Neuronal stem cell (in vitro differentiated cells): ENCODE measurements at regions not wholly inside any gene's neighbourhood (a gene's known extent, or its start where the extent isn't known, plus 50 kb on each side); places are given as distances from the start of the nearest gene placed in this dataset. TPM values are rescaled to one million over a fixed set of nuclear protein-coding genes. Genes with fewer than 3 reads are reported as not detected.

ENCODE experiments used
- DNase-seq: peaks from one replicate; pipeline ENCODE4 v3.0.0-alpha.2; 2013; ENCODE audit warnings: low spot score
- H2AFZ ChIP-seq: one replicate; pipeline ENCODE4 v1.6.1; 2013; ENCODE audit warnings: mild to moderate bottlenecking, low read length, inconsistent platforms
- H2AK5ac ChIP-seq: 2 replicates; pipeline ENCODE4 v1.6.1; 2013; ENCODE audit warnings: low read depth, mild to moderate bottlenecking, inconsistent platforms, low read length, moderate library complexity, mixed read lengths
- H2BK120ac ChIP-seq: 2 replicates; pipeline ENCODE4 v1.6.1; 2013; ENCODE audit warnings: low read depth, mild to moderate bottlenecking, inconsistent platforms, low read length, moderate library complexity, mixed read lengths
- H2BK12ac ChIP-seq: one replicate; pipeline ENCODE4 v1.6.1; 2013; ENCODE audit warnings: low read length, inconsistent platforms
- H2BK15ac ChIP-seq: 2 replicates; pipeline ENCODE4 v1.6.1; 2013; ENCODE audit warnings: mild to moderate bottlenecking, low read length, inconsistent platforms, mixed read lengths
- H2BK5ac ChIP-seq: one replicate; pipeline ENCODE4 v1.6.1; 2013; ENCODE audit warnings: inconsistent platforms, mild to moderate bottlenecking, low read length, moderate library complexity
- H3K14ac ChIP-seq: one replicate; pipeline ENCODE4 v1.6.1; 2013; ENCODE audit warnings: low read length, inconsistent platforms
- H3K18ac ChIP-seq: 2 replicates; pipeline ENCODE4 v1.6.1; 2013; ENCODE audit warnings: low read length, inconsistent platforms
- H3K23ac ChIP-seq: 2 replicates; pipeline ENCODE4 v1.6.1; 2013; ENCODE audit warnings: low read depth, mild to moderate bottlenecking, mixed read lengths, low read length, inconsistent platforms; ENCODE audit not compliant: poor library complexity
- H3K27ac ChIP-seq: replicated peaks from 3 replicates; pipeline ENCODE4 v1.5.1; 2013; ENCODE audit warnings: low read length, inconsistent platforms
- H3K27me3 ChIP-seq, 3 experiments: 2 replicates each; pipeline ENCODE4 v1.6.1; 2013; ENCODE audit warnings: low read length in 3 of 3, mild to moderate bottlenecking in 2 of 3, inconsistent platforms in 1 of 3, low read depth in 1 of 3, mixed read lengths in 1 of 3, moderate library complexity in 1 of 3; ENCODE audit not compliant: control insufficient read depth in 3 of 3, insufficient read depth in 3 of 3
- H3K36me3 ChIP-seq, 2 donors: replicated peaks in 1 of 2; 2 replicates each; pipeline ENCODE4 v1.6.1; 2013; ENCODE audit warnings: low read length in 2 of 2; ENCODE audit not compliant: control insufficient read depth in 2 of 2, insufficient read depth in 2 of 2
- H3K4ac ChIP-seq: 2 replicates; pipeline ENCODE4 v1.6.1; 2013; ENCODE audit warnings: inconsistent platforms, mild to moderate bottlenecking, low read length, moderate library complexity
- H3K4me1 ChIP-seq, 2 donors: 1 replicate in 1 of 2; 2 replicates in 1 of 2; pipeline ENCODE4 v1.6.1; 2013; ENCODE audit warnings: low read length in 2 of 2, low read depth in 1 of 2; ENCODE audit not compliant: control insufficient read depth in 2 of 2, insufficient read depth in 1 of 2
- H3K4me2 ChIP-seq: one replicate; pipeline ENCODE4 v1.6.1; 2013; ENCODE audit warnings: mild to moderate bottlenecking, low read length, inconsistent platforms; ENCODE audit not compliant: insufficient read depth, poor library complexity, severe bottlenecking
- H3K4me3 ChIP-seq, 2 donors: 2 replicates each; pipeline ENCODE4 v1.5.1; 2013; ENCODE audit warnings: low read length in 2 of 2, mild to moderate bottlenecking in 2 of 2, inconsistent platforms in 1 of 2, moderate library complexity in 1 of 2
- H3K79me1 ChIP-seq: one replicate; pipeline ENCODE4 v1.6.1; 2013; ENCODE audit warnings: low read depth, mild to moderate bottlenecking, inconsistent platforms, low read length, moderate library complexity
- H3K9ac ChIP-seq: one replicate; pipeline ENCODE4 v1.6.1; 2013; ENCODE audit warnings: mild to moderate bottlenecking, low read depth, low read length, inconsistent platforms; ENCODE audit not compliant: poor library complexity
- H3K9me3 ChIP-seq, 2 donors: replicated peaks in 1 of 2; 2 replicates each; pipeline versions ENCODE3 to v1.6.1; 2013; ENCODE audit warnings: low read length in 2 of 2, mild to moderate bottlenecking in 2 of 2, inconsistent platforms in 1 of 2, low read depth in 1 of 2, mixed read lengths in 1 of 2, moderate library complexity in 1 of 2; ENCODE audit not compliant: control insufficient read depth in 2 of 2, insufficient read depth in 1 of 2
- H4K8ac ChIP-seq: one replicate; pipeline ENCODE4 v1.6.1; 2013; ENCODE audit warnings: low read depth, mild to moderate bottlenecking, inconsistent platforms, low read length, moderate library complexity
- H4K91ac ChIP-seq: one replicate; pipeline ENCODE4 v1.6.1; 2013; ENCODE audit warnings: low read length, low read depth, mild to moderate bottlenecking, inconsistent platforms; ENCODE audit not compliant: poor library complexity
- WGBS, 2 donors: extraction: QIAGEN DNeasy Blood & Tissue Kit; methylation state at CpG; one replicate each; pipeline ENCODE4 v1.1.7; 2013; ENCODE audit warnings: missing lambda C conversion rate in 2 of 2, mixed read lengths in 1 of 2; ENCODE audit not compliant: insufficient read length in 2 of 2, insufficient replicate concordance in 1 of 2; ENCODE audit errors: extremely low coverage in 2 of 2; 5-methylcytosine and 5-hydroxymethylcytosine counted together
- small RNA-seq: library from polyadenylated mRNA; stranded (forward); fragments of <200 nt; extraction: miRNeasy Mini kit (QIAGEN cat#:217004); gene quantifications from one replicate; pipeline ENCODE3, GENCODE V24; 2013; ENCODE audit not compliant: insufficient read depth

GRCh38 chr1:190043655-190044054, 434.0 kb downstream of the BRINP3 start:
- Histone ChIP-seq H3K27me3 (no peaks in the 10 kb centered on the region), H2AFZ (no peak overlapping the region), H4K8ac (no peak overlapping the region), H2BK120ac (no peak overlapping the region), H3K18ac (no peak overlapping the region), H2BK12ac (no peak overlapping the region), H3K4me1 (peaks cover 0 to 3% of the 10 kb centered on the region in 2 donors), H2AK5ac (no peak overlapping the region), H2BK5ac (no peak overlapping the region), H3K79me1 (no peaks in the 10 kb centered on the region), H4K91ac (no peak overlapping the region), H3K27ac (no peak overlapping the region), H3K14ac (no peak overlapping the region), H2BK15ac (no peak overlapping the region), H3K36me3 (no peaks in the 10 kb centered on the region), H3K9ac (no peak overlapping the region), H3K9me3 (no peaks in the 10 kb centered on the region), H3K4me3 (no peak overlapping the region), H3K23ac (no peak overlapping the region), H3K4me2 (no peak overlapping the region), H3K4ac (no peak overlapping the region)
- DNase-seq: no peak
- no CpG with 5 or more reads among the region's 1 CpG for WGBS, 2 donors

DNA sequence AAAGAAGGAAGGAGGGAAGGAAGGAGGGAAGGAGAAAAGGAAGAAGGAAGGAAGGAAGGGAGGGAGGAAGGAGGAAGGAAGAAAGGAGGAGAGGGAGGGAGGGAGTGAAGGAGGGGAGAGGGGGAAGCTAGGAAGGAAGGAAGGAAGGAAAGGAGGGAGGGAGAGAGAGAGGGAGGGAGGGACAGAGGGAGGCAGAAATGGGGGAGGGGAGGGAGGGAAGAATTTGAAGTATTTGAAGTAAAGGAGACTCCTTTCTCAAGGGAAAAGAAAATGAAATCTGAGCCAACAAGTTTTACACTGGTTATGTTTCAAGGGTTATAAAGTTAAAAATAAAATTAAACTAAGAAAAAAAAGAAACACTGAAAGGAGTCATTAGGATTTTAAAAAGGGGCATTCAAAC, 431.4 kb downstream of the BRINP3 start:
- no peaks in the 10 kb centered on the region for H3K27me3 ChIP-seq
- H3K4me3 ChIP-seq: no peak overlapping the region
- H2BK5ac ChIP-seq: no peak overlapping the region
- H3K4me1 ChIP-seq: peaks cover 2 to 3% of the 10 kb centered on the region in 2 donors
- no peak overlapping the region for H4K91ac ChIP-seq
- H4K8ac ChIP-seq: no peak overlapping the region
- H2BK15ac ChIP-seq: no peak overlapping the region
- no peaks in the 10 kb centered on the region for H3K79me1 ChIP-seq
- no peak overlapping the region for H2AK5ac ChIP-seq
- no peak overlapping the region for H3K27ac ChIP-seq
- H3K18ac ChIP-seq: no peak overlapping the region
- no peak overlapping the region for H2AFZ ChIP-seq
- no peaks in the 10 kb centered on the region for H3K9me3 ChIP-seq
- H2BK12ac ChIP-seq: no peak overlapping the region
- H3K36me3 ChIP-seq: no peaks in the 10 kb centered on the region
- H3K9ac ChIP-seq: no peak overlapping the region
- no peak for DNase-seq
- H3K4ac ChIP-seq: no peak overlapping the region
- H3K4me2 ChIP-seq: no peak overlapping the region
- H3K23ac ChIP-seq: no peak overlapping the region
- H3K14ac ChIP-seq: no peak overlapping the region
- H2BK120ac ChIP-seq: no peak overlapping the region

Small RNAs in the stretch of these regions (small RNA-seq; reads per million reads assigned to genes)
- not detected for gene AL136372.1
- not detected for gene AL357559.1
- not detected for gene AL391813.1
- gene RNA5SP73: not detected
